GM23248 (cell line): ENCODE measurements at regions not wholly inside any gene's neighbourhood (a gene's known extent, or its start where the extent isn't known, plus 50 kb on each side); places are given as distances from the start of the nearest gene placed in this dataset.
"Not testable (repeated sequence)": the region's sequence is repeated elsewhere in the genome, so short reads cannot be mapped to it uniquely, and the experiment has no call there.

Source experiments
- DNase-seq: peaks from one replicate; pipeline ENCODE4 v3.0.0-alpha.2; 2015
- H2AFZ ChIP-seq: fragments of 200-600 bp; sonication (generic); 2 replicates; pipeline ENCODE4 v1.6.1; 2016; ENCODE audit warnings: antibody characterized with exemption
- H3F3A ChIP-seq: fragments of 200-600 bp; sonication (generic); 2 replicates; pipeline ENCODE4 v1.6.1; 2016; ENCODE audit warnings: mild to moderate bottlenecking, antibody characterized with exemption, mixed run types; ENCODE audit not compliant: insufficient read depth
- H3K27ac ChIP-seq: fragments of 200-600 bp; sonication (generic); 2 replicates; pipeline ENCODE4 v1.5.1; 2016; ENCODE audit warnings: mild to moderate bottlenecking
- H3K27me3 ChIP-seq: fragments of 200-600 bp; sonication (generic); replicated peaks from 2 replicates; pipeline ENCODE4 v1.6.1; 2016; ENCODE audit warnings: mild to moderate bottlenecking; ENCODE audit not compliant: insufficient read depth
- H3K36me3 ChIP-seq: fragments of 200-600 bp; sonication (generic); 2 replicates; pipeline ENCODE4 v1.6.1; 2016; ENCODE audit warnings: low read depth, mild to moderate bottlenecking
- H3K4me1 ChIP-seq: fragments of 200-600 bp; sonication (generic); 2 replicates; pipeline ENCODE4 v1.6.1; 2016; ENCODE audit warnings: mild to moderate bottlenecking; ENCODE audit not compliant: insufficient read depth
- H3K4me2 ChIP-seq: fragments of 200-600 bp; sonication (generic); one replicate; pipeline ENCODE4 v1.6.1; 2016; ENCODE audit warnings: mild to moderate bottlenecking; ENCODE audit not compliant: unreplicated experiment
- H3K4me3 ChIP-seq: fragments of 200-600 bp; sonication (generic); 2 replicates; pipeline ENCODE4 v1.5.1; 2016; ENCODE audit warnings: mild to moderate bottlenecking
- H3K79me2 ChIP-seq: fragments of 200-600 bp; sonication (generic); 2 replicates; pipeline ENCODE4 v1.6.1; 2016; ENCODE audit warnings: mild to moderate bottlenecking; ENCODE audit not compliant: insufficient read depth
- H3K9ac ChIP-seq: fragments of 200-600 bp; sonication (generic); 2 replicates; pipeline ENCODE4 v1.6.1; 2016; ENCODE audit warnings: mild to moderate bottlenecking
- H3K9me2 ChIP-seq: fragments of 200-600 bp; sonication (generic); 2 replicates; pipeline ENCODE4 v1.6.1; 2016; ENCODE audit warnings: mixed run types, mild to moderate bottlenecking, moderate library complexity; ENCODE audit not compliant: insufficient read depth
- H3K9me3 ChIP-seq: fragments of 200-600 bp; sonication (generic); one replicate; pipeline ENCODE4 v1.6.1; 2017; ENCODE audit warnings: low read depth
- H4K20me1 ChIP-seq: fragments of 200-600 bp; sonication (generic); 2 replicates; pipeline ENCODE4 v1.6.0; 2016; ENCODE audit not compliant: insufficient read depth
- EZH2 ChIP-seq: fragments of 200-600 bp; sonication (generic); IDR thresholded peaks from 2 replicates; pipeline ENCODE4 v1.6.1; 2018; ENCODE audit warnings: antibody characterized with exemption, mild to moderate bottlenecking; ENCODE audit not compliant: insufficient read depth, poor library complexity, severe bottlenecking
- EZH2phosphoT487 ChIP-seq: fragments of 200-600 bp; sonication (generic); IDR thresholded peaks from 2 replicates; pipeline ENCODE4 v1.6.1; 2018; ENCODE audit warnings: antibody characterized with exemption, moderate library complexity, mild to moderate bottlenecking, low read depth; ENCODE audit not compliant: insufficient read depth
- WGBS, 2 experiments: methylation state at CpG; one replicate each; pipeline ENCODE4 v1.1.6; 2015 to 2017; ENCODE audit warnings: low lambda C conversion rate in 2 of 2, low coverage in 1 of 2; ENCODE audit errors: missing lambda C conversion rate in 2 of 2; 5-methylcytosine and 5-hydroxymethylcytosine counted together
- in situ Hi-C: fragments of 300-500 bp; cut with MboI; formaldehyde crosslinking; loops from 2 replicates; pipeline ENCODE4 v1.15.0; 2020

DNA sequence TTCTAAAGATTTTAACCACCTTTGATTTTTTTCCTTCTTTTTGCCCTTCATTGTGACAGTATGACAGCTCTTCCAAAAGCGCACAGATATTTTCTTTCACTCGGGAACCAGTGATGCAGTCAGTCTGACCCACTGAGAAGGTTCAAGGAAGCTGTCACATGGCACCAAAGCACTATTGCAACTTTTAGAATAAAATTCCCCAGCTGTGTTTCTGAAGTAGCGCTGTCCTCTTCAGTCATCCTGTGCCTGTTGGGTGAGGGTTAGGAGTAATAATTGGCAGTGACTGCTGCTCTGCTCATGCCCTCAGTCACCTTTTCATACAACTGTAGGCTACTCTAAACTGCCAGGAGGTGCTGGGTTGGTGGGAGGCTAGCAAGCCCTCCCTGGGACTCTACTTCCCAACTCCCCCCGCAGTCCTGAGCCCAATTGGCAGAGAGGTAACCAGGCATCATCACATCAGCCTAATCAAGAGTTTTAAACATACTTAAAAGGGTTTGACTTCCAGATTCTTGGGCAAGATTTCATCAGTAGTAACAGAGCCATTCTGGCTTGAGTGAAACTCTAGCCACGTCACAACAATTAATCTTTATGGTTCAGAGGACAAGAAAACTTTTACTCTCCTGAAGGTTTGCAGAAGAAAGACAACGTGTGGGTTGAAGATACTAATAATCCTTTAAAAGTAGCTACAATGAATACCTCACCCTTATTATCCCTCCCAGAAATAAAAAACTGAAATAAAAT is 473.3 kb downstream of the FBXO15 start:
- Histone ChIP-seq H3K9ac (no peak overlapping the region), H3K4me3 (no peak overlapping the region), H3K27me3 (no peaks in the 10 kb centered on the region), H4K20me1 (no peaks in the 10 kb centered on the region), H3K9me3 (no peaks in the 10 kb centered on the region), H2AFZ (no peak overlapping the region), H3K4me1 (no peaks in the 10 kb centered on the region), H3K27ac (no peak overlapping the region), H3K4me2 (no peak overlapping the region), H3K79me2 (no peaks in the 10 kb centered on the region), H3F3A (no peaks in the 10 kb centered on the region), H3K36me3 (no peaks in the 10 kb centered on the region), H3K9me2 (no peaks in the 10 kb centered on the region)
- in situ Hi-C loops = no loop called here
- WGBS, 2 experiments = 69 to 72% methylated on average over 6 of the region's 6 CpGs
- TF ChIP-seq EZH2phosphoT487 (no peak), EZH2 (no peak)
- no peak for DNase-seq

DNA sequence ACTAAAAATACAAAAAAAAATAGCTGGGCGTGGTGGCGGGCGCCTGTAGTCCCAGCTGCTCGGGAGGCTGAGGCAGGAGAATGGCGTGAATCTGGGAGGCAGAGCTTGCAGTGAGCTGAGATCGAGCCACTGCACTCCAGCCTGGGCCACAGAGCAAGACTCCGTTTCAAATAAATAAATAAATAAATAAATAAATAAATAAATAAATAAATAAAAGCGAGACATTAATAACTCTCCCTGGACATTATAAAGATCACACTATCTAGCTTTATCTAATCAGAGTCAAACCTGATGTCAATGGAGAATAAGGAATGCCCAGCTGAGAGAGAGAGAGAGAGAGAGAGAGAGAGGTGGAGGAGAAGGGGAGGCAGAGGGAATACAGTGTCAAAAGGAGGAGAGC is 476.2 kb downstream of the FBXO15 start:
- H3K4me2 ChIP-seq, in situ Hi-C loops: not testable (repeated sequence)

DNA sequence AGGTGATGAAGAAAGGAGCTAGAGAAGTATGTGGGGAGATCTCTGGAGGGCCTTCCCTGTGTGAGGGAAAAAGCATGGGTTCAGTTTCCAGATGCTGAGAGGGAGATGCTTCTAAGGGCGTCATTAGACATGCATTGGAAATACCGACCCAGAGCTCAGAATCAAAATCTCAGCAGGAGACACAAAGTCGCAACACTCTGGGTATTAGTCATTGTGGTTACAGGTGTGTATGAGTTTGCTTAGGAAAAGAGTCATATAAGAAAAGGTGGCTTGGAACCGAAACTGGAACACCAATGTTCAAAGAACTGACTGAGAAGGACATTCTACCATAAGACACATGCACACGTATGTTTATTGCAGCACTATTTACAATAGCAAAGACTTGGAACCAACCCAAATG is 477.1 kb downstream of the FBXO15 start:
- Histone ChIP-seq H3K27ac (no peak overlapping the region), H3K36me3 (no peaks in the 10 kb centered on the region), H3K4me1 (no peaks in the 10 kb centered on the region), H3K4me3 (no peak overlapping the region), H3K4me2 (no peak overlapping the region), H4K20me1 (no peaks in the 10 kb centered on the region), H3K9me3 (no peaks in the 10 kb centered on the region), H3K9me2 (no peaks in the 10 kb centered on the region), H3K79me2 (no peaks in the 10 kb centered on the region), H2AFZ (no peak overlapping the region), H3K27me3 (no peaks in the 10 kb centered on the region), H3F3A (no peaks in the 10 kb centered on the region), H3K9ac (no peak overlapping the region)
- TF ChIP-seq EZH2 (no peak), EZH2phosphoT487 (no peak)
- WGBS, 2 experiments = 75 to 81% methylated on average over 5 of the region's 5 CpGs
- no peak for DNase-seq
- in situ Hi-C loops = no loop called here

More for the DNA sequence above, 476.2 kb downstream of the FBXO15 start:
- 72 to 76% methylated on average over 6 to 8 of the region's 8 CpGs for WGBS, 2 experiments
- H3K27ac ChIP-seq, H3K9me2 ChIP-seq, H3K79me2 ChIP-seq, H3K4me1 ChIP-seq, H3K9ac ChIP-seq, H3K27me3 ChIP-seq, H2AFZ ChIP-seq, DNase-seq, H4K20me1 ChIP-seq, H3F3A ChIP-seq, H3K9me3 ChIP-seq, H3K36me3 ChIP-seq, H3K4me3 ChIP-seq: not testable (repeated sequence)

DNA sequence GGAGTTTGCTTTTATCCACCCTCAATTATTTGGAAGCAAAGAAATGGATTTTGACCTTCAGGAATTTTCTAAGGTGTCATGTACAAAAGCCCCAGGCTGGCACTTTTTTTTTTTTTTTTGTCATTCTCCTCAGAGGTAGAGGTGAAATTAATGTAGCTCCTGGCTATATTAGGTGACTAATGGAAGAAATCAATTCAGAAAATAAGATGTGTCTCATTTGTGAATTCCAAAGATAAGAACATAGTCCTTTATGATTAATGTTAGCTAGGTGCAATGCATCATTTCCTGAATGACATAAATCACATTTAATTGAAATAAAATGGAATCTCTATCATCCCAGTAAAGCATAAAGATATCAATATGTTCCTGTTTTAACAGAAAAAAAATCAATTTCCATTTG is 477.6 kb downstream of the FBXO15 start:
- H3K4me1 ChIP-seq = no peaks in the 10 kb centered on the region

DNA sequence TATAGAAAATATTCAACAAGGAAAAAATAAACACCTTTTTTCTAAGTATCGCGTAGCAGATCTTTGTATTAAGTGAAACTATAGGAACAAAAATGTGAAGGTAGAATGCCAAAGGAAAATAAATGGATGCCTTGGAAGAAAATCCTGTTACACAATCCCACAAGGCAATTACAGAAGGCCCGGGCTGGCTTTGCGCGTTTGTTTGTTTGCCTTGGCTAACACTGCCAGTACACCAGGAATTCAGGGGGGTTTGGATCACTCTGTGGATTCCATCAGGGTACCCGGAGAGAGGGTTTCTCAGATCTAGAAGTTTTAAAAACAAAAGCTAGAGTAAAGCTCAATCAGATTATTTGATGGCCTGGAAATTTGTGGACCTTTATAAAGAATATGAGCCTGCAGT is 478.3 kb downstream of the FBXO15 start:
- in situ Hi-C loops = no loop called here
- no peaks in the 10 kb centered on the region for H3K36me3 ChIP-seq
- TF ChIP-seq EZH2phosphoT487 = no peak
- TF ChIP-seq EZH2 = no peak
- H3K4me1 ChIP-seq = no peaks in the 10 kb centered on the region
- 81 to 86% methylated on average over 6 of the region's 6 CpGs for WGBS, 2 experiments
- H3K4me3 ChIP-seq = no peak overlapping the region
- H2AFZ ChIP-seq = no peak overlapping the region
- no peaks in the 10 kb centered on the region for H3K79me2 ChIP-seq
- H3K9me3 ChIP-seq = no peaks in the 10 kb centered on the region
- H3F3A ChIP-seq = no peaks in the 10 kb centered on the region
- H3K4me2 ChIP-seq = no peak overlapping the region
- no peaks in the 10 kb centered on the region for H3K27me3 ChIP-seq
- H4K20me1 ChIP-seq = no peaks in the 10 kb centered on the region
- no peak overlapping the region for H3K9ac ChIP-seq
- no peak overlapping the region for H3K27ac ChIP-seq
- H3K9me2 ChIP-seq = no peaks in the 10 kb centered on the region
- DNase-seq = no peak

More for the DNA sequence above, 477.6 kb downstream of the FBXO15 start:
- no peaks in the 10 kb centered on the region for H3K9me3 ChIP-seq
- DNase-seq = no peak
- no peak overlapping the region for H3K27ac ChIP-seq
- H4K20me1 ChIP-seq = no peaks in the 10 kb centered on the region
- TF ChIP-seq EZH2 = no peak
- no peak for TF ChIP-seq EZH2phosphoT487
- no peaks in the 10 kb centered on the region for H3K27me3 ChIP-seq
- no peak overlapping the region for H3K9ac ChIP-seq
- in situ Hi-C loops = no loop called here
- no peaks in the 10 kb centered on the region for H3F3A ChIP-seq
- no peak overlapping the region for H2AFZ ChIP-seq
- no peak overlapping the region for H3K4me2 ChIP-seq
- H3K9me2 ChIP-seq = no peaks in the 10 kb centered on the region
- no peaks in the 10 kb centered on the region for H3K79me2 ChIP-seq
- H3K4me3 ChIP-seq = no peak overlapping the region
- H3K36me3 ChIP-seq = no peaks in the 10 kb centered on the region
